ENCODE measurements at regions not wholly inside any gene's neighbourhood (a gene's known extent, or its start where the extent isn't known, plus 50 kb on each side); places are given as distances from the start of the nearest gene placed in this dataset.

DNA sequence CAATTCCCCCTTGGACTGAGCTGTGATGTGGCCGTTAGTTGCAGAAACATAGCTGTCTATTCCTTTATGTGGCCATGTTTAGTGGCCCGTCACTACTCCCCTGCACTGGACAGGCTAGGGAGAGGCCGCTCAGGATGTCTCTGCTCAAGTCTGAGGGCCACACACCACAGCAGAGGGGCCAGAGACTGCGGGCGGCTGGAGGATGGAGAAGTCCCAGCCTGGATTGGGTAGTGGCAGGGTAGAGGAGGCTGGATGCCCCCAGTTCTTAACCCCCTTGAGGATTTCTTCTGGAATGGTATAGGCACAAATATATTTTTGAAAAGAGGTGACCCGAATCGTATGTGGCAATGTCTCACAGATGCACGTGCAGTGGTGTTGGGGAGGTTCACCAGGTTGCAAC lies 116.4 kb upstream of the B3GAT1 start:
- Histone ChIP-seq H3K4me3 (no peak overlapping the region), H3K9me3 (no peaks in the 10 kb centered on the region), H3K27ac (no peak overlapping the region), H3K27me3 (peaks cover 0 to 65% (median 2%) of the 10 kb centered on the region in 9 donors), H3K4me1 (no peaks in the 10 kb centered on the region), H3K36me3 (no peaks in the 10 kb centered on the region)
- 83 to 90% (median 86%) methylated on average over 6 to 8 of the region's 8 CpGs for WGBS, 4 donors
- TF ChIP-seq, protein P1, sequence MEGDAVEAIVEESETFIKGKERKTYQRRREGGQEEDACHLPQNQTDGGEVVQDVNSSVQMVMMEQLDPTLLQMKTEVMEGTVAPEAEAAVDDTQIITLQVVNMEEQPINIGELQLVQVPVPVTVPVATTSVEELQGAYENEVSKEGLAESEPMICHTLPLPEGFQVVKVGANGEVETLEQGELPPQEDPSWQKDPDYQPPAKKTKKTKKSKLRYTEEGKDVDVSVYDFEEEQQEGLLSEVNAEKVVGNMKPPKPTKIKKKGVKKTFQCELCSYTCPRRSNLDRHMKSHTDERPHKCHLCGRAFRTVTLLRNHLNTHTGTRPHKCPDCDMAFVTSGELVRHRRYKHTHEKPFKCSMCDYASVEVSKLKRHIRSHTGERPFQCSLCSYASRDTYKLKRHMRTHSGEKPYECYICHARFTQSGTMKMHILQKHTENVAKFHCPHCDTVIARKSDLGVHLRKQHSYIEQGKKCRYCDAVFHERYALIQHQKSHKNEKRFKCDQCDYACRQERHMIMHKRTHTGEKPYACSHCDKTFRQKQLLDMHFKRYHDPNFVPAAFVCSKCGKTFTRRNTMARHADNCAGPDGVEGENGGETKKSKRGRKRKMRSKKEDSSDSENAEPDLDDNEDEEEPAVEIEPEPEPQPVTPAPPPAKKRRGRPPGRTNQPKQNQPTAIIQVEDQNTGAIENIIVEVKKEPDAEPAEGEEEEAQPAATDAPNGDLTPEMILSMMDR (IDR thresholded peaks at IDR 0.05) = no peak
- no peak for TF ChIP-seq POLR2A (IDR thresholded peaks at IDR 0.05)
- ATAC-seq (no peak), DNase-seq (peak in 1 of 5 donors; percentile 5)
- intact Hi-C loops (cut with DNase I) = no loop called here

DNA sequence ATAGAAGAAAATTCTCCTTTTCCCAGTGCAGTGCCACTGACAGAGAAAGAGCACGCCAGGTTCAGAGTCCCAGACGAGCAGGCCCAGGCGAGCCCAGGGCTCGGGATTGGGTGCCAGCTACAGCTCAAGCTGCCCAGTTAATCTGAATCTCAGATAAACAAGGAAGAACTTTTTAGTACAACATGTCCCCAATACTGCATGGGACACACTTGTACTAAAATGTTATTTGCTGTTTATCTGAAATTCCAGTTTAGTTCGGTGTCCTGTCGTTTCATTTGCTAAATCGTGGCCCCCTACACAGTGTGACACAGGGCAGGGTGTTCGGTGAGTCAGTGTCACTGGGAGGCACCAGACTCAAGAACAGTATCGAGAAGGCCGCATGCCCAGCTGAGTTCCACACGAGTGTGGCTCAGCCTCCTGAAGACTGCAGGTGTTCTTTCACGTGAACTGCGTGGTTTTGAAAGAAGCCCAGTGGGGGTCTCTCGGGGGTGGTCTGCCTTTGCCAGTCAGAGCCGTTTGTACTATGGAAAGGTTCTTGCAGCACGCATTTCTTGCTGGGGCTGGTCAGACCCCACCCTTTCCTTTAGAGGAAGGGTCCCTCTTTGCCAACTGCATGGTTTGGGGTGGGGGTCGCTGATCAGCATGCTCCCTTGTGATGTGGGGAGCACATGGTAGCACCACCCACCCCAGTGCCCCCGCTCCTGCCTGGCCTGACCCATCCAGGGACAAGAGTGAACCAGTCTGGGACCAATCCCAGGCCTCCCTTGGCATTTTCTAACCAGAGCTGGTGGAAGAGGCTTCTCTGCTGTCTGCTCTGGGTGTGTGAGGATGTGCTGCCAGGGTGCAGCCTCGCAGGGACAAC lies 115.6 kb upstream of the B3GAT1 start:
- intact Hi-C loops (cut with DNase I) = no loop called here
- TF ChIP-seq POLR2A (IDR thresholded peaks at IDR 0.05) = no peak
- TF ChIP-seq, protein P1 (IDR thresholded peaks at IDR 0.05) = no peak
- Histone ChIP-seq H3K4me3 (no peak overlapping the region), H3K36me3 (no peaks in the 10 kb centered on the region), H3K9me3 (no peaks in the 10 kb centered on the region), H3K27ac (no peak overlapping the region), H3K4me1 (no peaks in the 10 kb centered on the region), H3K27me3 (peaks cover 0 to 59% (median 2%) of the 10 kb centered on the region in 9 donors)
- WGBS, 4 donors = 72 to 75% (median 74%) methylated on average over 15 to 19 of the region's 19 CpGs
- DNase-seq (peak in 1 of 5 donors; percentile 10), ATAC-seq (no peak)

DNA sequence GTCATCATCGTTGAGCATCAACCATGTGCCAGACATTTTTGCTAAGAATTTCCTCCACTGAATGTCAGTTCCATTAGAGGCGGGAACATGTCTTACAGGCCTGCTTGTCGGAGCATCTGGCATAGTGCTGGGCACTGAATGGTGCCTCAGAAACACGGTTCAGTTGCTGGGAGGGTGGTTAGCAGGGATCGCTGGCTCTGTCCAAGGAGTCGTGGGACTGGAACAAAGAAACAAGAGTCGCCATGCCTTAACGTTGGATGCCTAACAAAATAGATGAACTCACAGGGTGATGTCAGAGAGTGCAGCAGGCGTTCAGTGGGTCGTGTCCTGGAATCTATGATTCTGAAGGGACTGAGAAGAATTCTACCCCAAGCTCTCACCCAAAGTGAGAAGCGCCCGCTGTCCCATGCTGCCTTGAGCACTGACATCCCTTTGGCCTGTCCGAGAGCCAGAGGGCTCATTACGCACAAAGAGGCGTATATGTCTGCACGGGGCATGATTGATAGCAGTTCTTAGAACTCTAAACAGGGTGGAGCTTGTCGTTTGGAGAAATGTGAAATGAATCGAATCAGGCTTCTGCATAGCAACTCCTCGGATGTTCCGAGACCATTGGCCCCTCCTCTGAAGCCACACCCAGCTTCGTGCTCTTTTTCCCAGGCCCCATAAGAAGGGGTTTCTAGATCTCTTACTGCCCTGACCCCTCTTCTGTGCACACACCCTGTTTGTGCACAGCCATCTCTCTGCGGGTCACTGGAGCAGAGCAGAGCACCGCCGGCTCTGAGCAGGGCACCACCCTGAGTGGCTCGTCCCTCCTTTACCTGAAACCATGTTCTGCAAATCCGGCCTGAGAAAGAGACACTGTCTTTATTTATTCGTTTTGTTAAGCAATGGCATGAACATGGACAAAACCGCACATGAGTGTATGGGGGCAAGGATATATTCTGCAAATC lies 113.1 kb upstream of the B3GAT1 start:
- 84 to 86% (median 84%) methylated on average over 28 of the region's 28 CpGs for WGBS, 4 donors
- H3K27me3 ChIP-seq = peaks cover 0 to 56% (median 5%) of the 10 kb centered on the region in 9 donors
- H3K4me1 ChIP-seq = no peaks in the 10 kb centered on the region
- intact Hi-C loops (cut with DNase I) = no loop called here
- DNase-seq (no peak), ATAC-seq (no peak)
- H3K27ac ChIP-seq = no peak overlapping the region
- no peak overlapping the region for H3K4me3 ChIP-seq
- H3K9me3 ChIP-seq = no peaks in the 10 kb centered on the region
- H3K36me3 ChIP-seq = no peaks in the 10 kb centered on the region
- TF ChIP-seq, protein P1 (IDR thresholded peaks at IDR 0.05) = no peak
- no peak for TF ChIP-seq POLR2A (IDR thresholded peaks at IDR 0.05)

DNA sequence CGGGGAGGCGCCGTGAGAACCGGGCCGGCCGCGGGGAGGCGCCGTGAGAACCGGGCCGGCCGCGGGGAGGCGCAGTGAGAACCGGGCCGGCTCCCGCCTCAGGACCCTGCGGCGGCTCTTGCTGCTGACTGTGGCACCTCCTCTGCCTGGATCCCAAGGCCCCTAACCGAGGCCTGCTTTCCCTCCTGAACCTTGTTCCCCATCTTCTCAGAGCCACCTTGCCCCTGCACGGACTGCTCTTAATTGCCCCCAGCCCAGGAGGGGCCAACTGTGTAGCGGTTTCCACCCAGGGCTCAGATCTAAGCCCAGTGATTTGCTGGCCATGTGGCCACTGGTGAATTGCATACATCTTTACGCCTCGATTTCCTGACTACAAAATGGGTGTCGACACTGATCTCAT lies 112.2 kb upstream of the B3GAT1 start:
- Histone ChIP-seq H3K4me3 (no peak overlapping the region), H3K27ac (no peak overlapping the region), H3K36me3 (no peaks in the 10 kb centered on the region), H3K9me3 (no peaks in the 10 kb centered on the region), H3K4me1 (no peaks in the 10 kb centered on the region), H3K27me3 (peaks cover 0 to 59% (median 4%) of the 10 kb centered on the region in 9 donors)
- intact Hi-C loops (cut with DNase I) = no loop called here
- DNase-seq (no peak), ATAC-seq (no peak)
- TF ChIP-seq POLR2A (IDR thresholded peaks at IDR 0.05) = no peak
- TF ChIP-seq, protein P1 (IDR thresholded peaks at IDR 0.05) = no peak
- 90 to 98% (median 93%) methylated on average over 16 to 25 of the region's 25 CpGs for WGBS, 4 donors

Data from heart left ventricle (tissue), 16 donors.